H1 (cell line): ENCODE measurements at regions not wholly inside any gene's neighbourhood (a gene's known extent, or its start where the extent isn't known, plus 50 kb on each side); places are given as distances from the start of the nearest gene placed in this dataset.

Experiments
- CTCF ChIA-PET: fragments of 300-600 bp; sonication (Branson Sonifier 250); formaldehyde crosslinking; loops from one replicate; lab custom pipeline; 2021; ENCODE audit not compliant: partially characterized antibody; lab: Charles Lee
- POLR2A ChIA-PET: fragments of 300-600 bp; sonication (Branson Sonifier 250); formaldehyde crosslinking; loops from one replicate; lab custom pipeline; 2021; ENCODE audit warnings: inconsistent platforms; ENCODE audit not compliant: partially characterized antibody; lab: Charles Lee
- DNase-seq, 2 experiments: peaks; one replicate each; pipeline versions ENCODE4 v3.0.0 to v3.0.0-alpha.2; 2010 to 2022; ENCODE audit warnings: low spot score in 2 of 2, low read depth in 1 of 2, mixed read lengths in 1 of 2
- FAIRE-seq: peaks from 2 replicates; lab custom pipeline; 2011; peaks lifted over from hg19 to GRCh38; lab: Jason Lieb, UNC
- H2AFZ ChIP-seq: 2 replicates; pipeline ENCODE4 v1.8.1; 2012; ENCODE audit warnings: low read length, inconsistent platforms
- H2AK5ac ChIP-seq: 2 replicates; pipeline ENCODE4 v1.6.1; 2013; ENCODE audit warnings: low read depth, low read length
- H2BK120ac ChIP-seq: replicated peaks from 2 replicates; pipeline ENCODE3; 2013; ENCODE audit warnings: low read depth, low read length, inconsistent platforms
- H2BK12ac ChIP-seq: 2 replicates; pipeline ENCODE4 v1.6.1; 2013; ENCODE audit warnings: low read depth, low read length
- H2BK15ac ChIP-seq: 2 replicates; pipeline ENCODE4 v1.6.1; 2013; ENCODE audit warnings: low read length
- H2BK20ac ChIP-seq: 2 replicates; pipeline ENCODE4 v1.6.1; 2013; ENCODE audit warnings: low read length
- H2BK5ac ChIP-seq: 2 replicates; pipeline ENCODE4 v1.6.1; 2013; ENCODE audit warnings: low read depth, low read length
- H3K14ac ChIP-seq: 2 replicates; pipeline ENCODE4 v1.6.1; 2013; ENCODE audit warnings: inconsistent platforms; ENCODE audit not compliant: insufficient read length
- H3K18ac ChIP-seq: 2 replicates; pipeline ENCODE4 v1.6.1; 2013; ENCODE audit warnings: low read length; ENCODE audit errors: extremely low read depth
- H3K23ac ChIP-seq: 2 replicates; pipeline ENCODE4 v1.6.1; 2013; ENCODE audit warnings: inconsistent platforms; ENCODE audit not compliant: insufficient read length
- H3K23me2 ChIP-seq: 2 replicates; pipeline ENCODE4 v1.6.1; 2013; ENCODE audit warnings: low read depth, low read length
- H3K27ac ChIP-seq: 2 replicates; pipeline ENCODE4 v1.6.1; 2011; ENCODE audit warnings: low read depth, low read length, inconsistent platforms
- H3K27me3 ChIP-seq, 4 experiments: replicated peaks in 1 of 4; 1 replicate in 1 of 4; 2 replicates in 3 of 4; pipeline versions ENCODE4 v1.6.1 to v1.8.1; 2011 to 2013; ENCODE audit warnings: low read length in 3 of 4, mild to moderate bottlenecking in 3 of 4, inconsistent platforms in 2 of 4, mixed read lengths in 2 of 4, moderate library complexity in 1 of 4; ENCODE audit not compliant: control insufficient read depth in 3 of 4, insufficient read depth in 3 of 4; ENCODE audit errors: extremely low read depth in 1 of 4
- H3K36me3 ChIP-seq, 4 experiments: 2 replicates each; pipeline versions ENCODE4 v1.6.1 to v1.8.1; 2011 to 2013; ENCODE audit warnings: mild to moderate bottlenecking in 4 of 4, low read length in 3 of 4, moderate library complexity in 2 of 4, control low read depth in 1 of 4, inconsistent platforms in 1 of 4; ENCODE audit not compliant: insufficient read depth in 4 of 4, control insufficient read depth in 2 of 4
- H3K4ac ChIP-seq: replicated peaks from 2 replicates; pipeline ENCODE3; 2013; ENCODE audit warnings: low read length, low read depth, mixed read lengths, inconsistent platforms; ENCODE audit not compliant: insufficient read length
- H3K4me1 ChIP-seq, 4 experiments: replicated peaks in 1 of 4; 1 replicate in 1 of 4; 2 replicates in 3 of 4; pipeline versions ENCODE4 v1.6.1 to v1.8.1; 2011 to 2013; ENCODE audit warnings: low read length in 3 of 4, inconsistent platforms in 2 of 4, mixed read lengths in 1 of 4; ENCODE audit not compliant: insufficient read depth in 4 of 4, control insufficient read depth in 3 of 4
- H3K4me2 ChIP-seq, 2 experiments: 2 replicates each; pipeline versions ENCODE4 v1.6.1 to v1.8.1; 2011 to 2013; ENCODE audit warnings: low read depth in 2 of 2, low read length in 2 of 2, control low read depth in 1 of 2, inconsistent platforms in 1 of 2, mild to moderate bottlenecking in 1 of 2; ENCODE audit not compliant: insufficient read depth in 1 of 2
- H3K4me3 ChIP-seq, 4 experiments: fragments of 200-600, 300-600 bp in 1 of 4; sonication (generic), shearing (Covaris generic), sonication (Bioruptor Twin) in 1 of 4; 2 replicates each; pipeline versions ENCODE4 v1.5.1 to v1.8.1; 2011 to 2016; ENCODE audit warnings: low read length in 4 of 4, low read depth in 3 of 4, control low read depth in 2 of 4, inconsistent platforms in 2 of 4, mild to moderate bottlenecking in 2 of 4, mixed read lengths in 1 of 4, moderate library complexity in 1 of 4; ENCODE audit not compliant: insufficient read depth in 2 of 4; ENCODE audit errors: extremely low read depth in 1 of 4
- H3K56ac ChIP-seq: replicated peaks from 2 replicates; pipeline ENCODE3; 2013; ENCODE audit warnings: low read depth, mild to moderate bottlenecking, mixed read lengths, low read length, inconsistent platforms; ENCODE audit not compliant: insufficient read length
- H3K79me1 ChIP-seq: 2 replicates; pipeline ENCODE4 v1.6.1; 2013; ENCODE audit warnings: low read depth, low read length, control low read depth
- H3K79me2 ChIP-seq, 2 experiments: 2 replicates each; pipeline versions ENCODE4 v1.6.1 to v1.8.1; 2012 to 2013; ENCODE audit warnings: low read length in 2 of 2, mild to moderate bottlenecking in 2 of 2, inconsistent platforms in 1 of 2; ENCODE audit not compliant: insufficient read depth in 2 of 2, control insufficient read depth in 1 of 2
- H3K9ac ChIP-seq, 4 experiments: replicated peaks in 1 of 4; 1 replicate in 1 of 4; 2 replicates in 3 of 4; pipeline versions ENCODE4 v1.6.1 to v1.8.1; 2011 to 2013; ENCODE audit warnings: low read depth in 3 of 4, low read length in 3 of 4, control low read depth in 2 of 4, mild to moderate bottlenecking in 2 of 4, moderate library complexity in 2 of 4, inconsistent platforms in 1 of 4; ENCODE audit errors: extremely low read depth in 1 of 4
- H3K9me3 ChIP-seq, 2 experiments: 2 replicates each; pipeline versions ENCODE4 v1.6.1 to v1.8.1; 2012 to 2013; ENCODE audit warnings: mild to moderate bottlenecking in 2 of 2, moderate library complexity in 2 of 2, control low read depth in 1 of 2, inconsistent platforms in 1 of 2, low read depth in 1 of 2, low read length in 1 of 2, mixed read lengths in 1 of 2; ENCODE audit not compliant: insufficient read depth in 2 of 2
- H4K20me1 ChIP-seq, 2 experiments: replicated peaks in 1 of 2; 2 replicates each; pipeline versions ENCODE3 to v1.8.1; 2011 to 2013; ENCODE audit warnings: inconsistent platforms in 2 of 2, low read length in 2 of 2, mild to moderate bottlenecking in 1 of 2; ENCODE audit not compliant: insufficient read depth in 2 of 2, control insufficient read depth in 1 of 2
- H4K5ac ChIP-seq: 2 replicates; pipeline ENCODE4 v1.6.1; 2013; ENCODE audit warnings: low read length, low read depth, mixed read lengths, inconsistent platforms; ENCODE audit not compliant: insufficient read length
- H4K8ac ChIP-seq: 2 replicates; pipeline ENCODE4 v1.8.0; 2013; ENCODE audit warnings: mild to moderate bottlenecking, moderate library complexity, low read length, inconsistent platforms; ENCODE audit not compliant: insufficient read depth; ENCODE audit errors: extremely low read depth
- H4K91ac ChIP-seq: replicated peaks from 2 replicates; pipeline ENCODE3; 2013; ENCODE audit warnings: low read length, mixed read lengths, inconsistent platforms; ENCODE audit not compliant: insufficient read length
- BCL11A ChIP-seq, 2 experiments: IDR thresholded peaks; one replicate each; pipeline ENCODE4 v1.6.1; 2011; ENCODE audit warnings: low read depth in 2 of 2, low read length in 2 of 2, mild to moderate bottlenecking in 2 of 2
- NANOG ChIP-seq: IDR thresholded peaks from 2 replicates; pipeline ENCODE4 v1.6.1; 2011; ENCODE audit warnings: low read length, low read depth, mild to moderate bottlenecking, inconsistent platforms; ENCODE audit not compliant: insufficient read depth, poor library complexity, severe bottlenecking
- POLR2A ChIP-seq, 2 experiments: IDR thresholded peaks; 1 replicate in 1 of 2; 2 replicates in 1 of 2; pipeline ENCODE4 v1.6.1; 2011; ENCODE audit warnings: low read depth in 2 of 2, low read length in 2 of 2, mild to moderate bottlenecking in 2 of 2; ENCODE audit errors: control extremely low read depth in 1 of 2
- RBBP5 ChIP-seq: IDR thresholded peaks from 2 replicates; pipeline ENCODE4 v1.7.1; 2012; ENCODE audit warnings: low read depth, mild to moderate bottlenecking, inconsistent platforms, low read length, moderate library complexity, borderline replicate concordance
- SIN3A ChIP-seq, 2 experiments: IDR thresholded peaks in 1 of 2; conservative IDR thresholded peaks in 1 of 2; 2 replicates each; pipeline ENCODE4 v1.6.1; 2011 to 2012; ENCODE audit warnings: low read length in 2 of 2, improper control_type of control experiment in 1 of 2, low read depth in 1 of 2, mild to moderate bottlenecking in 1 of 2
- TCF12 ChIP-seq: IDR thresholded peaks from 2 replicates; pipeline ENCODE4 v1.6.1; 2011; ENCODE audit warnings: low read depth, mild to moderate bottlenecking, low read length
- YY1 ChIP-seq: IDR thresholded peaks from 2 replicates; pipeline ENCODE4 v1.6.1; 2011; ENCODE audit warnings: low read depth, mild to moderate bottlenecking, low read length
- WGBS, 2 experiments: shearing (Covaris generic) in 1 of 2; methylation state at CpG; one replicate each; pipeline versions ENCODE4 v1.1.6 to v1.1.7; 2013 to 2015; ENCODE audit warnings: low lambda C conversion rate in 2 of 2, mixed read lengths in 2 of 2, inconsistent platforms in 1 of 2, low coverage in 1 of 2, missing lambda C conversion rate in 1 of 2; ENCODE audit not compliant: insufficient replicate concordance in 2 of 2, insufficient coverage in 1 of 2, insufficient read length in 1 of 2; ENCODE audit errors: extremely low coverage in 1 of 2, missing lambda C conversion rate in 1 of 2; 5-methylcytosine and 5-hydroxymethylcytosine counted together

DNA sequence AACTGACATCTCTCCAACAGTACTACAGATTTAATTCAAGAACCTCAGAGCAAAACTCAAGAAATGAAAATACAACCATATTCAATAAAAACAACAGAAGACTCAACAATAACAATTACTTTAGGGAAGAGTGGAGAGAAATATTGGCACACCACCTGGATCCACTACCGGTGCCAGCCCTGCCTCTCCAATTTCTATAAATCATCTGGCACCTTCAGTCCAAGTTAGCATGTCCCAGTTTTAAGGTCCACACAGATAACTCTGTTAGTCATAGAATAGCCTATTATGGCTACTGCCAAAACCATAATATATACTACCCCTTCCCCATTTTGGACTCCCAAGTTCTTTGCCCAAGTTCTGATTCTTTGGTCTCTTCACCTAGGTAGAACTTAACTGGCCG is 69.9 kb upstream of the PSMA6 start:
- no peak overlapping the region for H2BK20ac ChIP-seq
- H4K91ac ChIP-seq, result no peak overlapping the region
- no peaks in the 10 kb centered on the region for H3K4me1 ChIP-seq
- no peaks in the 10 kb centered on the region for H3K79me1 ChIP-seq
- H4K20me1 ChIP-seq, result no peaks in the 10 kb centered on the region
- no peaks in the 10 kb centered on the region for H3K27me3 ChIP-seq
- H2BK15ac ChIP-seq, result no peak overlapping the region
- no peak overlapping the region for H2AK5ac ChIP-seq
- no peaks in the 10 kb centered on the region for H3K79me2 ChIP-seq
- H3K4ac ChIP-seq, result no peak overlapping the region
- CTCF ChIA-PET, result interaction anchor here (0.6 kb wide), 2 partner anchors 172 to 1203 kb away, joined by 3 read pairs; no protein-coding TSS in a partner anchor
- no peak for DNase-seq
- TF ChIP-seq SIN3A (conservative IDR thresholded peaks at IDR 0.05 in 1 of 2, IDR thresholded peaks at IDR 0.05 in 1 of 2; ENCODE audit: low read depth in 1 of 2, low read length in 2 of 2) (no peak), NANOG (no peak), RBBP5 (no peak), TCF12 (no peak), YY1 (no peak), BCL11A (IDR thresholded peaks at IDR 0.05; ENCODE audit: low read depth in 2 of 2, low read length in 2 of 2) (no peak), POLR2A (IDR thresholded peaks at IDR 0.05; ENCODE audit: control extremely low read depth in 1 of 2, low read depth in 2 of 2, low read length in 2 of 2) (no peak)
- H2BK5ac ChIP-seq, result no peak overlapping the region
- no peak overlapping the region for H3K23ac ChIP-seq
- no peaks in the 10 kb centered on the region for H3K9me3 ChIP-seq
- no peaks in the 10 kb centered on the region for H3K23me2 ChIP-seq
- H2BK120ac ChIP-seq, result no peak overlapping the region
- H3K36me3 ChIP-seq, result no peaks in the 10 kb centered on the region
- H3K4me3 ChIP-seq, result no peak overlapping the region
- H3K56ac ChIP-seq, result no peak overlapping the region
- H3K14ac ChIP-seq, result no peak overlapping the region
- 80% methylated on average over 2 of the region's 2 CpGs; no CpG with 5 or more reads in 1 of the 2 experiments for WGBS, 2 experiments
- H3K9ac ChIP-seq, result no peak overlapping the region
- H2BK12ac ChIP-seq, result no peak overlapping the region
- no peak overlapping the region for H3K18ac ChIP-seq
- H4K8ac ChIP-seq, result no peak overlapping the region
- no peak for FAIRE-seq
- POLR2A ChIA-PET, result no interaction called here
- H2AFZ ChIP-seq, result no peak overlapping the region
- no peak overlapping the region for H3K4me2 ChIP-seq
- no peak overlapping the region for H4K5ac ChIP-seq
- H3K27ac ChIP-seq, result no peak overlapping the region
